ENCODE measurements at regions not wholly inside any gene's neighbourhood (a gene's known extent, or its start where the extent isn't known, plus 50 kb on each side); places are given as distances from the start of the nearest gene placed in this dataset.

DNA sequence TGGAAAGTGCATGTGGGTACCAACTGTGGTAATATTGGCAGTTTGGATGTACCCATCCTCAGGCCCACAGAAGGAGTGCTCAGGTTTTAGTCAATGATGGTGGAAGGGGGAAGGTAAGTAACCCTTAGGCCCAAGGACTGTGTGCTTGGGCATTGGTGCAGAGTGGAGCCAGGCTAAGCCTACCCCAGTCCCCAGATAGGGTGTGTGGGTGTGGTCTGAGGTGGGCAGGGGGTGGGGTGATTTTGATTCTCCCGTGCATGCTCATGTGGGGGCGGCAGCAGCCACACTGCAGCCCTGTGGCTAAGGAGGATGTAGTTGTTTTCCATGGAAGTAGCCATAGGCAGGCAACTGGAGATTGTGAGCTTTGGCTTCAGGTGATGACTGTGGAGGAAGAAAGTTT is 2197.3 kb downstream of the PCDH9 start:
- H3K4me1 Mint-ChIP-seq (ENCODE audit: low read depth) = no peaks in the 10 kb centered on the region
- H3K36me3 Mint-ChIP-seq (ENCODE audit: low read depth) = no peaks in the 10 kb centered on the region
- H3K4me3 Mint-ChIP-seq = no peak overlapping the region
- no peak overlapping the region for H3K27ac Mint-ChIP-seq
- H3K9me3 Mint-ChIP-seq = peaks cover 38% of the 10 kb centered on the region
- DNase-seq (ENCODE audit: low spot score) = no peak
- H3K27me3 Mint-ChIP-seq (ENCODE audit: low read depth) = no peaks in the 10 kb centered on the region

DNA sequence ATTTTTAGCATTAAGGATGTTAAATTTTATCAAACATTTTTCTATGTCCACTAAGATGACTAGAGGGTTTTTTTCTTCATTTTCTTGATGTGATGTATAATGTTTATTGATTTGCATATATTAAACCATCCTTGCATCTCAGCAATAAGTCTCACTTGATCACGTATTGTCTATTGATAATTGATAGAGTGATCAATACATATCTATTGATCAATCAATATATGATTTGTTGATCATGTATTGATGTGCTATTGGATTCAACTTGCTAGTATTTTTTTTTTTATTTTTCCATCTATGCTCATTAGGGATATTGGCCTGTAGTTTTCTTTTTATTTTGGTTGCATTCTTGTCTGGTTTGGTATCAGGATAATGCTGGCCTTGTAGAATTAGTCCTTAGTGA is 2202.0 kb downstream of the PCDH9 start:
- DNase-seq (ENCODE audit: low spot score) = no peak
- Mint-ChIP-seq H3K27ac (no peak overlapping the region), H3K9me3 (peaks cover 48% of the 10 kb centered on the region), H3K4me1 (ENCODE audit: low read depth) (no peaks in the 10 kb centered on the region), H3K36me3 (ENCODE audit: low read depth) (no peaks in the 10 kb centered on the region), H3K27me3 (ENCODE audit: low read depth) (no peaks in the 10 kb centered on the region), H3K4me3 (no peak overlapping the region)

DNA sequence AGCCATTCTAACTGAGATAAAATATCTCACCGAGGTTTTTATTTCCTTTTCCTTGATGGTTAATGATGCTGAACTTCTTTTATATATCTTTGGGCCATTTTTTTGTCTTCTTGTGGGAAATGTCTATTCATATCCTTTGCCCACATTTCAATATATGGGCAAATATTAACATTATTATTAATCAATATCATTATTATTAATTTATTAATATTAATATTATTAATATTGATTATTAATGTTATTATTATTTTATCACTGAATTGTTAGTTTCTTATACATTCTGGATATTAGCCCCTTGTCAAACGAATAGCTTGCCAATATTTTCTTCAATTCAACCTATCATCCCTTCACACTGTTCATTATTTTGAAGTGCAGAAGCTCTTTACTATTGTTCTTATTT is 2203.6 kb downstream of the PCDH9 start:
- Mint-ChIP-seq H3K27me3 (ENCODE audit: low read depth) (no peaks in the 10 kb centered on the region), H3K9me3 (peaks cover 53% of the 10 kb centered on the region), H3K27ac (no peak overlapping the region), H3K36me3 (ENCODE audit: low read depth) (no peaks in the 10 kb centered on the region), H3K4me3 (no peak overlapping the region), H3K4me1 (ENCODE audit: low read depth) (no peaks in the 10 kb centered on the region)
- DNase-seq (ENCODE audit: low spot score) = no peak

DNA sequence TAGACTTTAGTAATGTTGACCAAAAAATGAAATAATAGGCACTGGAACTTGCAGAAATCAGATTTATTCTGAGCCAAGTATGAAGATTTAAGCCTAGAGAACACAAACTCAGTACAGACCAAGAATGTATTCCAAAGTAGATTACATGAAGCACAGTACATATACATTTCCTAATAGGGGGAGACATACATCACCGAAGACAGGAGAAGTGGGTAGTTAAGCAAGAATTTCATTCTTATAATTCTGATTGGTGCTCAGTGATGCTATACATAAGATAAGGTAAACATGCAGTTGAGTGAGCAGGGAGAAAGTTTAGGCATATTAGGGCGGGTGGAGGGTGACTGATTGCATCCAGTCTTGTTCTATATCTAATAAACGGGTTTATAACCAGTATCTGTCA is 2218.8 kb downstream of the PCDH9 start:
- Mint-ChIP-seq H3K4me3 (no peak overlapping the region), H3K36me3 (ENCODE audit: low read depth) (no peaks in the 10 kb centered on the region), H3K27me3 (ENCODE audit: low read depth) (no peaks in the 10 kb centered on the region), H3K27ac (no peak overlapping the region), H3K9me3 (peaks cover 32% of the 10 kb centered on the region), H3K4me1 (ENCODE audit: low read depth) (no peaks in the 10 kb centered on the region)
- no peak for DNase-seq (ENCODE audit: low spot score)

DNA sequence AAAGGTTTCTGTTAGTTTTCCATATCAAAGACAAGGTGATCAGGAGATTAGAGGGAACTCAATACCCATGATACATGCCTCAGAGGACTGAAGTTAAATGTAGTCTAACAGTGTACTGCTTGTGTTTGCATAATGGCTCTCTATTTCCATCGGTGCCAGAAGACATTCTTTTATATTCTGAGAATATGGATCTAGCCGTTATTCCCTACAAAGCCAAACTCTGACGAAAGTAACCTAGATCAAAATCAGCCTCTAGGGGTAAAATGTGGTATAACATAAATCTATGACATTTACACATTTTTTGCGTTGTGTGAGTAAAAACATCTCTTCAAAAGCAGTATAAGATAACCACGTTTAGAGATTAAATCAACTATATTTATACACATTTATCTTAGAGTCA is 2232.7 kb downstream of the PCDH9 start:
- H3K4me1 Mint-ChIP-seq (ENCODE audit: low read depth) = no peaks in the 10 kb centered on the region
- no peak overlapping the region for H3K27ac Mint-ChIP-seq
- peaks cover 34% of the 10 kb centered on the region for H3K9me3 Mint-ChIP-seq
- no peak for DNase-seq (ENCODE audit: low spot score)
- no peak overlapping the region for H3K4me3 Mint-ChIP-seq
- no peaks in the 10 kb centered on the region for H3K27me3 Mint-ChIP-seq (ENCODE audit: low read depth)
- no peaks in the 10 kb centered on the region for H3K36me3 Mint-ChIP-seq (ENCODE audit: low read depth)

DNA sequence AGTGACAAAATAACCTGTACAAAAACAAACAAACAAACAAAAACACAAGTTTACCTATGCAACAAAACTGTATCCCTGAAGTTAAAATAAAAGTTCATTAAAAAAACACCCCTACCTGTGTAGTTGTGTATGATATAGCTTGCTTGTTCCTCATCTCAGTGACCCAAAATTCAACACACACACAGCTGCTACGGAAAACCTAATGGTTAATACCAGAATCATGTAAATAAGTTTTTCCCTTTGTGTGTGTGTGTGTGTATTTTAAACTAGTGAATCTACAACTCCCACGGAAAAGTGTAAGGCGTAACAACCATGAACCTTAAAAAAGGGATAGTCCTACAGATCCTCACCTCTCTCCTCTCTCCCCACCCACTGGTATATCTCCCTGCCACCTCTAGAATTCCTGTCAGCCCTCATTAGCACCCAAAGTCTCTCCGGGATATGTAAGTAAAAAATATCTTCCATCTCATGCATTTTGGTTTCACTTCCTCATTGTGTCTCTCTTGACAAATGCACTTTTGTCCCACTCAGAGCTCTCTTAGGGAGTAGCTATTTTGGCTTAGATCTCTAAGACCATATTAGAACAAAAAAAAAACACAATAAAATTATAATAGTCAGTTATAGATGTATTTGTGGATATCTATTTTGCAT is 2236.5 kb downstream of the PCDH9 start:
- no peaks in the 10 kb centered on the region for H3K4me1 Mint-ChIP-seq (ENCODE audit: low read depth)
- no peak overlapping the region for H3K27ac Mint-ChIP-seq
- no peak overlapping the region for H3K4me3 Mint-ChIP-seq
- no peaks in the 10 kb centered on the region for H3K27me3 Mint-ChIP-seq (ENCODE audit: low read depth)
- H3K36me3 Mint-ChIP-seq (ENCODE audit: low read depth) = no peaks in the 10 kb centered on the region
- no peak for DNase-seq (ENCODE audit: low spot score)
- H3K9me3 Mint-ChIP-seq = peaks cover 35% of the 10 kb centered on the region

DNA sequence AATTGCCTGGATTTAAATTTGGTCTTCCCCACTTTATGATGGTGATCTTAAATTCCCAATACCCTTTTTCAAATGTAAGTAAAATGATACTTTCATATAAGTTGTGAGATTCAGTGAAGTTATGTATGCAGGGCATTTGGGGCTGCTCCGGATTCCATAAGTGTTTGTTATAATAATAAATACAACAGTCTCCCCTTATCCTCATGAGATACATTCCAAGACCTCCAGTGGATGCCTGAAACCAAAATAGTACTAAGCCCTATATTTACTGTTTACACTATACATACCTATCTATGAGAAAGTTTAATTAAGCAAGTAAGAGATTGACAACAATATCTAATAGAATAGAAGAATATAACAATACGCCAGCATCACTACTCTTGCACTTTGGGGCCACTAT is 2237.8 kb downstream of the PCDH9 start:
- DNase-seq (ENCODE audit: low spot score) = no peak
- no peak overlapping the region for H3K4me3 Mint-ChIP-seq
- H3K36me3 Mint-ChIP-seq (ENCODE audit: low read depth) = no peaks in the 10 kb centered on the region
- peaks cover 35% of the 10 kb centered on the region for H3K9me3 Mint-ChIP-seq
- H3K27me3 Mint-ChIP-seq (ENCODE audit: low read depth) = no peaks in the 10 kb centered on the region
- no peaks in the 10 kb centered on the region for H3K4me1 Mint-ChIP-seq (ENCODE audit: low read depth)
- no peak overlapping the region for H3K27ac Mint-ChIP-seq

DNA sequence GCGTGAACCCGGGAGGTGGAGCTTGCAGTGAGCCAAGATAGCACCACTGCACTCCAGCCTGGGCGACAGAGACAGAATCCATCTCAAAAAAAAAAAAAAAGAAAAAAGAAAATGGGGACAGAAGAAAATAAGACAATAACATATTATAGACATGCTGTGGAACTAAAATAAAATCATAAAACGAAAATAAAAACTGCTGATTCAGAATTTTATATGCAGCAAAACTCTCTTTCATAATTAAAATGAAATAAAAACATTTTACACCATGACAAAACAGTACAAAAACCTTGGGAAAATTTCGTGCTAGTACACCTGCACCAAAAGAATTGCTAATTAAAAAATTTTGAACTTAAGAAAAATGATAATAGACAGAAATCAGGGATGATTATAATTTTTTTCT is 2245.1 kb downstream of the PCDH9 start:
- DNase-seq (ENCODE audit: low spot score) = no peak
- no peaks in the 10 kb centered on the region for H3K36me3 Mint-ChIP-seq (ENCODE audit: low read depth)
- no peaks in the 10 kb centered on the region for H3K27me3 Mint-ChIP-seq (ENCODE audit: low read depth)
- peaks cover 39% of the 10 kb centered on the region for H3K9me3 Mint-ChIP-seq
- no peaks in the 10 kb centered on the region for H3K4me1 Mint-ChIP-seq (ENCODE audit: low read depth)
- no peak overlapping the region for H3K4me3 Mint-ChIP-seq
- no peak overlapping the region for H3K27ac Mint-ChIP-seq

DNA sequence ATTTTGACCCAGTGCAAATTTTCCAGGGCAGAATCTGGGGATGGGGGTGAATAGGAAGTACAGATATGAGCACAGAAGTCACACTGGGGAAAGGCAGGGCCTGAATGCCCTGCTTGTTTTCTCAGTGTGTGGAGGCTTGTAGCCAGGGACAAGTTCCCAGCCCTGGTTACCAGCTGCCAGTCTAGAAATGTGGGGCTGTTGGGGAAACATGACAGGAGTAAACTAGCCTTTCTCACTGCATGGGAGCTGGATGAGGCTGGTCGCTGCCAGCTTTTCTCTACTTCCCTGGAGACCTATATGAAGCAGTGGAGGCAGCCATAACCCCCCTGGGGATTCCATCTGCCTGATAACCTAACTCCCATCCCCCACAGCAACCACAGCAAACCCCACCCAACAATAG is 2267.7 kb downstream of the PCDH9 start:
- no peak for DNase-seq (ENCODE audit: low spot score)
- no peak overlapping the region for H3K27ac Mint-ChIP-seq
- H3K4me3 Mint-ChIP-seq = no peak overlapping the region
- H3K27me3 Mint-ChIP-seq (ENCODE audit: low read depth) = no peaks in the 10 kb centered on the region
- H3K9me3 Mint-ChIP-seq = peaks cover 42% of the 10 kb centered on the region
- H3K4me1 Mint-ChIP-seq (ENCODE audit: low read depth) = no peaks in the 10 kb centered on the region
- H3K36me3 Mint-ChIP-seq (ENCODE audit: low read depth) = no peaks in the 10 kb centered on the region

DNA sequence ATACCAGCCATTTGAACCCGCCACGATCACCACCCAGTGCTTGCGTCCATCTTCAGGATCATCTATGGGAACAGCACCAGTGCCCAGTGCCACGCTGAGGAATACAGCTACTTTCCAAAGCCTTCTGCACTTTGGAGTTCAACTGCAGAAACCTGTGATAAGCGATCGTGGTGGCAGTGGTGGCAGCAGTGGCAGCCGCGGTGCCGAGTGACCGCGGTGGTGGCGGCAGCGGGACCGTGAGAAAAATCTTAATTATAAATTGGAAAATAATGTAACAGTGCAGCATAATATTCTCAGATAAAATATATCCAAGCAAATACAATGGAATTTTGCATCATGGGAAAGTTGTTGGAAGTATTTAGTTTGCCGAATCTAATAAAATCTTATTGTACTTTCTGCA is 2270.9 kb downstream of the PCDH9 start:
- DNase-seq (ENCODE audit: low spot score) = no peak
- Mint-ChIP-seq H3K4me3 (no peak overlapping the region), H3K27me3 (ENCODE audit: low read depth) (no peaks in the 10 kb centered on the region), H3K4me1 (ENCODE audit: low read depth) (no peaks in the 10 kb centered on the region), H3K9me3 (peaks cover 32% of the 10 kb centered on the region), H3K36me3 (ENCODE audit: low read depth) (no peaks in the 10 kb centered on the region), H3K27ac (no peak overlapping the region)

DNA sequence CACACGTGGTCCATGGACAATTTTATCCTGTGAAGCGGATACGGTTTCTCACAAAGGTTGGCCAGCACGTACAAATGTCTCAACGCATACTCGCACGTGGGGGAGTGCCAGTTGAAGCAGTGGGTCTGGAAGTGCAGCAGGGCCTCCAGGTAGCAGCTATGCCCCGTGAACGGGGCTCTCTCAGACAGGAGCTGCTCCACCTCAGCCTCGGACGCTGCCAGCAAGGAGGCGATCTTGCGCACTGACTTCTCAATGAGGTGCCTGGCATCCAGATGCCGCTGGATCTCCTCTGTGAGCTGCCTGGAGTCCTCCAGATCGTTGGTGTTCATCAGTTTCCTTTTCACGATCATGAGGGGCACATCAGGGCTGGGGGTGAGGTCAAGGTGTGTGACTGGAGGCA is 2272.0 kb downstream of the PCDH9 start:
- Mint-ChIP-seq H3K27ac (no peak overlapping the region), H3K4me1 (ENCODE audit: low read depth) (no peaks in the 10 kb centered on the region), H3K4me3 (no peak overlapping the region), H3K9me3 (peaks cover 25% of the 10 kb centered on the region), H3K36me3 (ENCODE audit: low read depth) (no peaks in the 10 kb centered on the region), H3K27me3 (ENCODE audit: low read depth) (no peaks in the 10 kb centered on the region)
- no peak for DNase-seq (ENCODE audit: low spot score)

DNA sequence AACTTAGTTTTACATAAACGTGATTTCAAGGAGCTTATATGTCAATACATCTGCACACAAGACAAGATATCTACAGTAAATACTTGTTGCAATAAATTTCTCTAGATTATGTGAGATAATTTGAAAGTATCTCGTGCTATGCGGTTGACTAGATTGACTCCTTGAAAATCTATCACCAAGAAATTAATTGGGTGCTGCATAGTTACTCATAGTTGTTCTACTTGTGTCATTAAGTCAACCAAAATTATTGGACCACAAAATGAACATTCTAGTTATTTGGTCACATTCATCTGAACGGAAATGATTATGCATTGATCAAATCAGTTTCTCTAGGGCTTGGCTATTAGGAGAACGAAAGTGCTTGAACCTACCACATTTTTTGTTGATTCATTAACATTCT is 2291.5 kb downstream of the PCDH9 start:
- no peak overlapping the region for H3K4me3 Mint-ChIP-seq
- H3K9me3 Mint-ChIP-seq = peaks cover 8% of the 10 kb centered on the region
- no peaks in the 10 kb centered on the region for H3K27me3 Mint-ChIP-seq (ENCODE audit: low read depth)
- no peak overlapping the region for H3K27ac Mint-ChIP-seq
- no peak for DNase-seq (ENCODE audit: low spot score)
- H3K4me1 Mint-ChIP-seq (ENCODE audit: low read depth) = no peaks in the 10 kb centered on the region
- no peaks in the 10 kb centered on the region for H3K36me3 Mint-ChIP-seq (ENCODE audit: low read depth)

DNA sequence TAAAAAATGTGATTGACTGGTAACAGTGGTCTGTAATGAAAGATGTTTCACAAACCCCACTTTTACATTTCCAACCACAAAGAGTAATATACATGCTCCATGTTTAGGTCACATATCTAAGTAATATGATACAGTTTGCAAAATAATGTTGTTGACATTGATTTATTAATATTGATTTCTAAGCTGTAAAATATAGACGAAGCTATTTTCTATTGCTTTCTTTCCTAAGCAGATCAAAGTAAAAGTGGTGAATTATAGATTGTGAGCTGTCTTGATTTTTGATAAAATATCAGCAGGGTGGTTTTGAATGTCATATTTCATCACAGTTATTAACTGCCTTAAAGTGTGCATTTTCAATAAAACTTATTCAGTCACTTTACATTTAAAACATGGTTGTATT is 2292.8 kb downstream of the PCDH9 start:
- Mint-ChIP-seq H3K27ac (no peak overlapping the region), H3K36me3 (ENCODE audit: low read depth) (no peaks in the 10 kb centered on the region), H3K4me3 (no peak overlapping the region), H3K9me3 (peaks cover 8% of the 10 kb centered on the region), H3K27me3 (ENCODE audit: low read depth) (no peaks in the 10 kb centered on the region), H3K4me1 (ENCODE audit: low read depth) (no peaks in the 10 kb centered on the region)
- no peak for DNase-seq (ENCODE audit: low spot score)

DNA sequence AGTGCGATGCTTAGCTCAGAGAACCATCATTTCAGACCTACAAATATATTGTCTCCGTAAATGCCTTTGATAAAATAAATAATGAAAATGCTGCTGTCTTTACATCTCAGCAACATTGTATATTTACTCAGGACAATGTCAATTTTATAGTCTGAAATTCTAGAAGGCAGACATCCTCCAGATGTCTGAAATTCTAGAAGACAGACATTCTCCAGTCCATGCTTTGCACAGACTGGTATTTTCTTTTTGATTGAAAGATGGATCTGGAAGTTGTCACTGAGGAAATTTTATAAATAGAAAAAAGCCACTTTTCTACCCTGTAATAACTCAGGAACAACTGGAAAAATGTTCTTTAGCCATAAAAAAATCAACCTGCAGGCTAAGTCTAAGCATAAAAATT is 2293.3 kb downstream of the PCDH9 start:
- H3K27ac Mint-ChIP-seq = no peak overlapping the region
- H3K4me1 Mint-ChIP-seq (ENCODE audit: low read depth) = no peaks in the 10 kb centered on the region
- no peak overlapping the region for H3K4me3 Mint-ChIP-seq
- H3K27me3 Mint-ChIP-seq (ENCODE audit: low read depth) = no peaks in the 10 kb centered on the region
- H3K36me3 Mint-ChIP-seq (ENCODE audit: low read depth) = no peaks in the 10 kb centered on the region
- peaks cover 8% of the 10 kb centered on the region for H3K9me3 Mint-ChIP-seq
- DNase-seq (ENCODE audit: low spot score) = no peak

DNA sequence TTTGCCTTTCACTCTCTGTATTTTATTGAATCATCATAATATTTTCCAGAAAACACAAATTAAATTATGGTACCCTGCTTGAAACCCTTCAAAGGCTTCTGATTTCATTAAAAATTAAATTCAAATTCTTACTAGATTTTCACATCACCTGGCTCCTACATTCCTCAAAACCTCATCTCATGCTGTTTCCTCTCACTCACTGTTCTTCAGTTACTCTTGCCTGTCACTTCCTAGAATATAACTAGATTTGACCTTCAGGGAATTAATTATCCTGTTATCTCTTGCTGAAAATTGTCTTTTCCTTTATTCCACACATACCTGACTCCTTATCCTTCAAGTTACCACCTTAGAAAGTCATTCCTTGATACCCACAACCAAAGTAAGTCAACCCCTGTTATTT is 2294.7 kb downstream of the PCDH9 start:
- no peak for DNase-seq (ENCODE audit: low spot score)
- no peaks in the 10 kb centered on the region for H3K4me1 Mint-ChIP-seq (ENCODE audit: low read depth)
- H3K27ac Mint-ChIP-seq = no peak overlapping the region
- peaks cover 5% of the 10 kb centered on the region for H3K9me3 Mint-ChIP-seq
- H3K36me3 Mint-ChIP-seq (ENCODE audit: low read depth) = no peaks in the 10 kb centered on the region
- H3K4me3 Mint-ChIP-seq = no peak overlapping the region
- H3K27me3 Mint-ChIP-seq (ENCODE audit: low read depth) = no peaks in the 10 kb centered on the region
